ENCODE measurements at regions not wholly inside any gene's neighbourhood (a gene's known extent, or its start where the extent isn't known, plus 50 kb on each side); places are given as distances from the start of the nearest gene placed in this dataset.

GRCh38 chr15:95146481-95146880, 915.1 kb downstream of the MCTP2 start:
- ChIA-PET CTCF (no interaction called here), POLR2A (no interaction called here)
- Mint-ChIP-seq H3K9me3 (peaks cover 9% of the 10 kb centered on the region), H3K4me3 (no peak overlapping the region), H3K27ac (no peak overlapping the region), H3K4me1 (no peaks in the 10 kb centered on the region), H3K27me3 (ENCODE audit: low read depth) (no peaks in the 10 kb centered on the region), H3K36me3 (no peaks in the 10 kb centered on the region)
- no peak for TF ChIP-seq USF1 (CRISPR knock-in tag; IDR thresholded peaks at IDR 0.05)
- no peak for TF ChIP-seq ZNF425 (CRISPR knock-in tag; conservative IDR thresholded peaks at IDR 0.05)
- TF ChIP-seq CTCF (IDR thresholded peaks at IDR 0.05): no peak
- TF ChIP-seq PREB (CRISPR knock-in tag; IDR thresholded peaks at IDR 0.05; ENCODE audit: borderline replicate concordance): no peak
- TF ChIP-seq ZNF671 (CRISPR knock-in tag; IDR thresholded peaks at IDR 0.05): no peak
- no peak for TF ChIP-seq JUN (CRISPR knock-in tag; IDR thresholded peaks at IDR 0.05)
- DNase-seq (ENCODE audit: low spot score): no peak
- no peak for ATAC-seq

- ChIA-PET POLR2A (no interaction called here), CTCF (no interaction called here)
- no peak for ATAC-seq
- Mint-ChIP-seq H3K4me3 (no peak overlapping the region), H3K27me3 (ENCODE audit: low read depth) (no peaks in the 10 kb centered on the region), H3K4me1 (no peaks in the 10 kb centered on the region), H3K27ac (no peak overlapping the region), H3K9me3 (peaks cover 19% of the 10 kb centered on the region), H3K36me3 (peaks cover 6% of the 10 kb centered on the region)
- TF ChIP-seq ELF4 (CRISPR knock-in tag; IDR thresholded peaks at IDR 0.05; ENCODE audit: low read depth) (no peak), NFYB (CRISPR knock-in tag; conservative IDR thresholded peaks at IDR 0.05; ENCODE audit: low read depth) (0 out of 2 replicates have a peak, but pooled peaks have one; percentile 10)
- DNase-seq (ENCODE audit: low spot score): no peak
These were observed 916.8 kb downstream of the MCTP2 start for GRCh38 chr15:95148183-95148582.

- Mint-ChIP-seq H3K27me3 (ENCODE audit: low read depth) (no peaks in the 10 kb centered on the region), H3K36me3 (peaks cover 14% of the 10 kb centered on the region)
- CTCF ChIA-PET: no interaction called here
These were observed 917.7 kb downstream of the MCTP2 start for GRCh38 chr15:95149036-95149435.

More at GRCh38 chr15:95149036-95149435, 917.7 kb downstream of the MCTP2 start:
- DNase-seq (ENCODE audit: low spot score) (no peak), ATAC-seq (no peak)
- peaks cover 28% of the 10 kb centered on the region for H3K9me3 Mint-ChIP-seq
- POLR2A ChIA-PET: no interaction called here
- no peak overlapping the region for H3K4me3 Mint-ChIP-seq
- TF ChIP-seq OVOL2 (CRISPR knock-in tag; IDR thresholded peaks at IDR 0.05; ENCODE audit: borderline replicate concordance): no peak
- no peak for TF ChIP-seq NFE2L1 (CRISPR knock-in tag; IDR thresholded peaks at IDR 0.05)
- TF ChIP-seq ZNF281 (CRISPR knock-in tag; IDR thresholded peaks at IDR 0.05): no peak
- TF ChIP-seq NFYB (CRISPR knock-in tag; conservative IDR thresholded peaks at IDR 0.05; ENCODE audit: low read depth): no peak
- TF ChIP-seq ERG (CRISPR knock-in tag; IDR thresholded peaks at IDR 0.05): no peak
- TF ChIP-seq NR2C2 (CRISPR knock-in tag; IDR thresholded peaks at IDR 0.05): no peak
- TF ChIP-seq SMAD3 (CRISPR knock-in tag; IDR thresholded peaks at IDR 0.05; ENCODE audit: borderline replicate concordance): no peak
- TF ChIP-seq NFATC4 (CRISPR knock-in tag; IDR thresholded peaks at IDR 0.05): no peak
- H3K27ac Mint-ChIP-seq: no peak overlapping the region
- H3K4me1 Mint-ChIP-seq: no peaks in the 10 kb centered on the region
